ENCODE measurements at regions not wholly inside any gene's neighbourhood (a gene's known extent, or its start where the extent isn't known, plus 50 kb on each side); places are given as distances from the start of the nearest gene placed in this dataset.

GRCh38 chr6:120214088-120214499 is 864.5 kb upstream of the MAN1A1 start:
- CTCF ChIA-PET = no interaction called here
- H3K4me2 ChIP-seq (ENCODE audit: low read depth, low read length) = no peak overlapping the region
- ATAC-seq (ENCODE audit: low read depth) (no peak), DNase-seq (no peak)
- H2AK5ac ChIP-seq (ENCODE audit: low read depth, low read length) = no peak overlapping the region
- H3K27me3 ChIP-seq (ENCODE audit: control insufficient read depth, insufficient read depth, low read length) = no peaks in the 10 kb centered on the region
- POLR2A ChIA-PET (ENCODE audit: unreplicated experiment) = no interaction called here
- no peak overlapping the region for H2AFZ ChIP-seq (replicated peaks; ENCODE audit: low read length, poor library complexity)
- no peaks in the 10 kb centered on the region for H3K9me1 ChIP-seq (ENCODE audit: insufficient read depth, low read length)
- H3K27ac ChIP-seq (ENCODE audit: insufficient read depth, low read length) = no peak overlapping the region
- H3K14ac ChIP-seq (replicated peaks; ENCODE audit: low read depth, low read length) = no peak overlapping the region
- H3K4ac ChIP-seq (ENCODE audit: low read depth, low read length) = no peak overlapping the region
- BruUV-seq (replicated peaks) = no TSS peak
- intact Hi-C loops (cut with micrococcal nuclease) = no loop called here
- no peak overlapping the region for H3K23ac ChIP-seq (ENCODE audit: low read depth, low read length)
- no peak overlapping the region for H3K56ac ChIP-seq (ENCODE audit: extremely low read depth, insufficient read depth, low read length)
- no peaks in the 10 kb centered on the region for H3K79me1 ChIP-seq (ENCODE audit: low read depth in 1 of 2, low read length in 2 of 2)
- no peak overlapping the region for H2BK20ac ChIP-seq (ENCODE audit: low read depth, low read length)
- dilution Hi-C loops (cut with HindIII; ENCODE audit: low sequenced_read_pairs, unreplicated experiment) = no loop called here
- no peak overlapping the region for H2AK9ac ChIP-seq (replicated peaks; ENCODE audit: low read depth, low read length, poor library complexity)
- H2BK5ac ChIP-seq (ENCODE audit: low read depth, low read length, poor library complexity, severe bottlenecking) = no peak overlapping the region
- H3K36me3 ChIP-seq (ENCODE audit: control insufficient read depth, insufficient read depth, low read length) = no peaks in the 10 kb centered on the region
- no peak overlapping the region for H3K9ac ChIP-seq (ENCODE audit: low read depth, low read length)
- no peaks in the 10 kb centered on the region for H3K4me1 ChIP-seq (ENCODE audit: control insufficient read depth, insufficient read depth, low read length)
- H4K5ac ChIP-seq (ENCODE audit: low read depth, low read length) = no peak overlapping the region
- TF ChIP-seq FOS (IDR thresholded peaks at IDR 0.05; ENCODE audit: low read depth, low read length) = no peak
- TF ChIP-seq CTCF (conservative IDR thresholded peaks at IDR 0.05; ENCODE audit: low read depth, low read length) = no peak
- TF ChIP-seq, protein P1, sequence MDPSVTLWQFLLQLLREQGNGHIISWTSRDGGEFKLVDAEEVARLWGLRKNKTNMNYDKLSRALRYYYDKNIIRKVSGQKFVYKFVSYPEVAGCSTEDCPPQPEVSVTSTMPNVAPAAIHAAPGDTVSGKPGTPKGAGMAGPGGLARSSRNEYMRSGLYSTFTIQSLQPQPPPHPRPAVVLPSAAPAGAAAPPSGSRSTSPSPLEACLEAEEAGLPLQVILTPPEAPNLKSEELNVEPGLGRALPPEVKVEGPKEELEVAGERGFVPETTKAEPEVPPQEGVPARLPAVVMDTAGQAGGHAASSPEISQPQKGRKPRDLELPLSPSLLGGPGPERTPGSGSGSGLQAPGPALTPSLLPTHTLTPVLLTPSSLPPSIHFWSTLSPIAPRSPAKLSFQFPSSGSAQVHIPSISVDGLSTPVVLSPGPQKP (IDR thresholded peaks at IDR 0.05; ENCODE audit: borderline replicate concordance, low read depth, low read length) = no peak
- TF ChIP-seq USF2 (IDR thresholded peaks at IDR 0.05; ENCODE audit: low read depth, low read length) = no peak
- TF ChIP-seq MAFK (IDR thresholded peaks at IDR 0.05; ENCODE audit: low read depth, low read length) = no peak
- H4K91ac ChIP-seq (ENCODE audit: insufficient read depth, low read depth, low read length) = no peak overlapping the region
- in situ Hi-C loops (cut with MboI; ENCODE audit: low sequenced_read_pairs) = no loop called here
- H4K8ac ChIP-seq (ENCODE audit: low read depth in 2 of 2, low read length in 2 of 2) = no peak overlapping the region
- H3K4me3 ChIP-seq (ENCODE audit: insufficient read depth, low read depth, low read length) = no peak overlapping the region
- H3K18ac ChIP-seq (ENCODE audit: low read depth, low read length) = no peak overlapping the region
- no peak overlapping the region for H2BK120ac ChIP-seq (ENCODE audit: low read depth, low read length)
- H4K20me1 ChIP-seq (ENCODE audit: insufficient read depth, low read length) = no peaks in the 10 kb centered on the region
- H3K9me3 ChIP-seq (ENCODE audit: control insufficient read depth, insufficient read depth, low read length) = no peaks in the 10 kb centered on the region; the same call in 1 of the 2 replicates
- no peak overlapping the region for H2BK15ac ChIP-seq (ENCODE audit: low read depth, low read length)

Data from IMR-90 (cell line).